ENCODE measurements at regions not wholly inside any gene's neighbourhood (a gene's known extent, or its start where the extent isn't known, plus 50 kb on each side); places are given as distances from the start of the nearest gene placed in this dataset.

DNA sequence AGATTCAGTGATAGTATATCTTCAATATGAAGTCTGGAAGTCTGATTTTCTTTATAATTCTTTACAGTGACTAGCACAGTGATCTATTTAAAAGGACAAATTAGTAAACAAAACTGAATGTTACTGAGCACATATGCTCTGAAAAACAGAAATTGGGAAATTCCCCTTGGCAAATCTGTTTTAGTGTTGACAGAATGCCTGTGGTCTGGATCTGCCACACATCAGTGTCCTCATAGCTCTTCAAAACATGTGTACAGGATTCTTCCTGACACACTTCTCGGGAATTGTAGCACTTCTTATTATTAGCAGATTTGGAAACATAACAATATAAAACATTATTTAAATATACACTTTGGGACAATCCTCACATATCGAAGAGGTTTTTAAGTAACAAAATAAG lies 354.3 kb downstream of the COL12A1 start:
- H4K20me1 ChIP-seq (replicated peaks; ENCODE audit: control insufficient read depth, insufficient read depth, low read length), result no peaks in the 10 kb centered on the region
- no peak for ATAC-seq
- BruUV-seq (replicated peaks), result no TSS peak
- H3K4me1 ChIP-seq (replicated peaks in 1 of 2; ENCODE audit: control insufficient read depth in 2 of 2, insufficient read depth in 2 of 2, low read length in 2 of 2), result no peaks in the 10 kb centered on the region
- no peaks in the 10 kb centered on the region; the same call in 1 of the 2 replicates for H3K9me3 ChIP-seq (replicated peaks; ENCODE audit: control insufficient read depth, insufficient read depth, low read depth, low read length)
- intact Hi-C loops (cut with micrococcal nuclease) (no loop called here), in situ Hi-C loops (cut with MboI) (no loop called here)
- H3K27ac ChIP-seq (ENCODE audit: extremely low read depth, low read depth, low read length), result no peak overlapping the region
- FAIRE-seq, result no peak
- DNase-seq (ENCODE audit: extremely low read depth in 1 of 4, low spot score in 3 of 4), result no peak
- no peak overlapping the region for H3K9ac ChIP-seq (ENCODE audit: insufficient read depth in 1 of 2, low read depth in 2 of 2, low read length in 2 of 2)
- no peaks in the 10 kb centered on the region for H3K79me2 ChIP-seq (ENCODE audit: control insufficient read depth, insufficient read depth, low read length)
- ChIA-PET CTCF (ENCODE audit: low intra/inter-chr PET ratio) (no interaction called here), POLR2A (no interaction called here)
- H3K27me3 ChIP-seq (ENCODE audit: control insufficient read depth in 2 of 2, insufficient read depth in 2 of 2, low read length in 2 of 2), result no peaks in the 10 kb centered on the region
- H2AFZ ChIP-seq (ENCODE audit: low read depth, low read length), result no peak overlapping the region
- no peaks in the 10 kb centered on the region for H3K36me3 ChIP-seq (ENCODE audit: control insufficient read depth, insufficient read depth, low read length)
- H3K4me2 ChIP-seq (ENCODE audit: insufficient read depth, low read length), result no peak overlapping the region
- no peak overlapping the region for H3K4me3 ChIP-seq
- TF ChIP-seq POLR2AphosphoS5 (IDR thresholded peaks at IDR 0.05; ENCODE audit: control insufficient read depth, insufficient read depth, low read depth, low read length), result no peak
- TF ChIP-seq, protein P1, sequence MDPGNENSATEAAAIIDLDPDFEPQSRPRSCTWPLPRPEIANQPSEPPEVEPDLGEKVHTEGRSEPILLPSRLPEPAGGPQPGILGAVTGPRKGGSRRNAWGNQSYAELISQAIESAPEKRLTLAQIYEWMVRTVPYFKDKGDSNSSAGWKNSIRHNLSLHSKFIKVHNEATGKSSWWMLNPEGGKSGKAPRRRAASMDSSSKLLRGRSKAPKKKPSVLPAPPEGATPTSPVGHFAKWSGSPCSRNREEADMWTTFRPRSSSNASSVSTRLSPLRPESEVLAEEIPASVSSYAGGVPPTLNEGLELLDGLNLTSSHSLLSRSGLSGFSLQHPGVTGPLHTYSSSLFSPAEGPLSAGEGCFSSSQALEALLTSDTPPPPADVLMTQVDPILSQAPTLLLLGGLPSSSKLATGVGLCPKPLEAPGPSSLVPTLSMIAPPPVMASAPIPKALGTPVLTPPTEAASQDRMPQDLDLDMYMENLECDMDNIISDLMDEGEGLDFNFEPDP (CRISPR knock-in tag; IDR thresholded peaks at IDR 0.05), result no peak
- no peak for TF ChIP-seq SMARCE1 (IDR thresholded peaks at IDR 0.05)
- TF ChIP-seq HMGN3 (IDR thresholded peaks at IDR 0.05; ENCODE audit: borderline replicate concordance, extremely low read depth, insufficient read length, low read depth, low read length), result no peak
- no peak for TF ChIP-seq SETDB1 (IDR thresholded peaks at IDR 0.05; ENCODE audit: low read length)
- no peak for TF ChIP-seq CTBP1 (IDR thresholded peaks at IDR 0.05; ENCODE audit: borderline replicate concordance)
- TF ChIP-seq HNRNPL (IDR thresholded peaks at IDR 0.05; ENCODE audit: low read depth, low read length), result no peak
- H3K9me1 ChIP-seq (ENCODE audit: control insufficient read depth, insufficient read depth, low read length), result no peaks in the 10 kb centered on the region
- 3% methylated on average over 2 of the region's 2 CpGs for WGBS (ENCODE audit: insufficient coverage, low coverage, missing lambda C conversion rate)

Measured in K562 (cell line).